ENCODE measurements at regions not wholly inside any gene's neighbourhood (a gene's known extent, or its start where the extent isn't known, plus 50 kb on each side); places are given as distances from the start of the nearest gene placed in this dataset.
"Not testable (repeated sequence)": the region's sequence is repeated elsewhere in the genome, so short reads cannot be mapped to it uniquely, and the experiment has no call there.

DNA sequence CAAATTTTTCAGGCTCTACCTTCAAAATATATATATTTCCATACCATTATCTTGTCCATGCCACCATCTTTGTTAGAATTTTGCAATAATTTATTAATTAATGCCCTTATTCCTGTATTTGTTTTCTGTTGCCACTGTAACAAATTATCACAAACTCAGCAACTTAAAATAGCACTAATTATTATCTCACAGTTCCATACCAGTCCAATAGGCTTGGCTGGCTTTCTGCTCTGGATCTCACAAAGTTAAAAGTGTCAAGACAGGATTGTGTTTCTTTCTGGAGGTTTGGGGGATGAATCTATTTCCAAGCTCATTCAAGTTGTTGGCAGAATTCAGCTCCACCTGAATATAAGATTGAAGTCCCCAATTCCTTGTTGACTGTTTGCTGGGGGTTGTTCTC is 58.6 kb upstream of the SLC38A4 start:
- in situ Hi-C loops (cut with MboI; ENCODE audit: low sequenced_read_pairs), result no loop called here

DNA sequence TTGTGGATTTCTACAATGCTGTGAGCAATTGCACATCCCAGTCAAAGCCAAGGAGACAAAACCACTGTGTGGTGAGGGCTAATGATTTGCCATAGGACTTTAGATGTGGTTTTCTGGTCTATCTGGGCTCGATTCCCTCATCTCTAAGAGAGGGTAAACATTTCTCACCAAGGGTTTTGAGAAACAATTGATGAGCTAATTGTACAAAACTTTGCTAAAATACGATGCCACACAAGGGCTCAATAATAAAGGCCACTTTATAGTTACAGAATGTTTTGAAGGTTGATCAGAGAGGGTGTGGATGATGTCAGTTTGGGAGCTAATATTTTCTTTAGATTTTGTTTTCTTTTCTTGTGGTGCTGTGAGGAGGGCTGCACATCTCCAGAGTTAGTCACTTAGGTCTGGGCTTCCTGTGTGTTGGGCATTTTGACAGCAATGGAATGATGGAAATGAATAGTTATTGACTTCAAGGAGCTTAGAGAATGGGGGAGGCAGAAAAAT is 60.8 kb upstream of the SLC38A4 start:
- in situ Hi-C loops (cut with MboI; ENCODE audit: low sequenced_read_pairs), result no loop called here

DNA sequence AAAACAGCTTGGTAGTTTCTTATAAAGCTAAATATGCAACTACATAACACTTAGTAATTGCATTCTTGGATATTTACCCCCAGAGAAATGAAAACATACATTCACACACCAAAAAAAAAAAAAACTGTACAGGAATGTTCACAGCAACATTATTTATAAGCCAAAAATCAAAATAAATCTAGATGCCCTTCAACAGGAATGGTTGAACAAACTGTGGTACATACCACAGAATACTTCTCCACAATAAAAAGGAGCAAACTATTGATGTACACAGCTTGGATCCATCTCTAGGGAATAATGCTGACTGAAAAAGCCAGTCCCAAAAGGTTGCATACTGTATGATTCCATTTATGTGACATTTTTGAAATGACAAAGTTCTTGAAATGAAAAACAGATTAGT is 62.1 kb upstream of the SLC38A4 start:
- in situ Hi-C loops (cut with MboI; ENCODE audit: low sequenced_read_pairs), result no loop called here

DNA sequence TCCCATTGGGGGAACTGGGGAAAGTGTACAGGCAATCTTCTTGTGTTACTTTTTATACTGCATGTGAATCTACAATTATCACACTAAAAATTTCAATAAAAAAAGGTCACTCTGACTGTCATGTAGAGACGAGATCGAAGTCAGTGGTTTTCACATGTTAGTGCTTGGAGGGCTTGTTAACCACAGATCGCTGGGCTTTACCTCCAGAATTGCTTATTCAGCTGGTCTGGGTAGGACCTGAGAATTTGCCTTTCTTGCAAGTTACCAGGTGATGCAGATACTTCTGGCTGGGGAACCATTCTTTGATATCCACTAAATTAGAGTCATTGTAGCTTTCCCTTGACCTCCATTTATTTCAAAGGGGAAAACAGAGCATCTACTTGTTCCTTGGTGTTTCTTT is 62.8 kb upstream of the SLC38A4 start:
- in situ Hi-C loops (cut with MboI; ENCODE audit: low sequenced_read_pairs), result no loop called here

DNA sequence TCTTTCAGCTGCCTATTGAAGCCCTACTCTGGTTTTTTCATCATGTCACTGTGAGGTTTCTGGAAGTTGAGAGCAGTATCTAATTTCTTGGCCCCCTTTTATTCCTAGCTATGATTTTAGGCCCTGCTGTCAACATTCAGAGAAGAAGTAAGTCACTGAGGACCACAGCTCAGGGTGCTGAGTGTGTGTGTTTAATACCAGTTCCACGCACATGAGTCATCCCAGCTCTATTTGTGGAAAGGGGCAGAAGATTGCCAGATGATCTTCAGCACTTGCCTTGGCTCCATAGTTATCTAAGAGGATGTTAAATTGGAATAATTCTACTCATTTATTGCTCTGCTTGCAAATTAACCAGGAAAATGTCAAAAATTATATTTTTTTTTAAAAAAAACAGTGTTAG is 65.5 kb upstream of the SLC38A4 start:
- in situ Hi-C loops (cut with MboI; ENCODE audit: low sequenced_read_pairs), result no loop called here

DNA sequence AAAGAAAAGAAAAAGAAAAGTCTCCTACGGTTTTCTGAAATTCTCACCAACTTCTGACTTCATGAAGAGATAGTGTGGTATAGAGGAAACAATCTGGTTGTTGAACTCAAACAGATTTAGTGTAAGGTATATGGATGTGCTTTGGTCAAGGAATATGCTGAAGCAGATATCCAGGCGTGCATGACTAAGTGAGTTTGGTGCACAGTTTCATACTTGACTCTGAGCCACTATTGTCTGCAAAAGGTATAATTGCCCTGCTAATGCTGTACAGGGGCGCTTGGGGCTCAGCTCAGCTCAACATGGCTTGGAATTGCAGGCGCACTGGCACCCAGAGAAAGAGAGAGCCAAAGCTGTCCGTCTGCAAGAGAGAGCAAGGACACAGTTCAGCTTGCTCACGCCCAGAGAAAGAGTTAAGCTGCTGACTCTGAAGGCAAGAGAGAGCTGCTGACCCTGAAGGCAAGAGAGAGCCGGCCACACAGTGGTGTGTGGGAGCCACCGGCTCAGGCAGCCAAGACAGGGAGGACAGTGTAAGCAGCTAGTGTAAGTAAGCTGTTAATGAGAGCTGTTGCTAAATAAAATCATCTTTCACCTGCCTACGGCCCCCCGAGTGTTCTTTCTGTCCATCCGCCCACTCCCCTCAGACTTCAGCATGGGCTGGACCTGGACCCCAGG is 66.4 kb upstream of the SLC38A4 start:
- in situ Hi-C loops (cut with MboI; ENCODE audit: low sequenced_read_pairs), result no loop called here

DNA sequence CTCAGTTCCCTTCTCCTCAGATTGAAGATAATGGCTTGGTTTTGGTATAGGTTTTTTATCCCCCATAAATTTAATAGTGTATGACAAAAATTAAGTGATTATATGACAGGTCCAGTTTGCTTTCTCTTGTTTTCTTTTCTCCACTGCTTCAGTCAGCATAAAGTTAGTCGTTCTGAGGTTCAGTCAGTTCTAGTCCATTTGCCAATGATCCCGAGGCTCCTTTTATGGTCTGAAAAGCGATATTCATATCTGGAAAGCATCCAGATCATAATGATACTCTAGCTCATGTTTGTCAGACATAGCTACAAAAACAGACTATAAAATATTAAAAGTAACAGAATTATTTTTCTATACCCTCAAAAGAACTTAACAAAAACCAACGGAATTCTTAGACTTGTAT is 67.1 kb upstream of the SLC38A4 start:
- in situ Hi-C loops (cut with MboI; ENCODE audit: low sequenced_read_pairs), result no loop called here

- in situ Hi-C loops (cut with MboI; ENCODE audit: low sequenced_read_pairs), result no loop called here
Measured at GRCh38 chr12:46893434-46893833, 67.6 kb upstream of the SLC38A4 start.

DNA sequence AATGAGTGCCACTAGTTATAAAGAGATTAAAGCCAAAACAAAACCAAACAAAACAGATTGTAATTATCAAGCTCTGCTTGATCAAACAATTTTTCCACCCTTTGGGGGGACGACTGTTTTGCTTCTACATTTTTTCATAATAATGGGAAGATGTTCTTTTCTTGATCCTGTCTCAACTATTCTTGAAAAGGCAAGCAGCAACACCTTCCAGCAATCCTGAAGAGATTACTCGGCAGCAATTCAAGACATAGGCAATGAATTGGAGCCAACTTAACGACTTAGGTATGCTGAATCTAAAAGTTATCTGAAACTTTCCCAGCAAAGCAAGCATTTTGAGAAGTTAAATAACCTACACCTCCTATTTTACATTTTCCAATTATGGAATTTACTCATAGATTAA is 69.9 kb upstream of the SLC38A4 start:
- in situ Hi-C loops (cut with MboI; ENCODE audit: low sequenced_read_pairs), result no loop called here

DNA sequence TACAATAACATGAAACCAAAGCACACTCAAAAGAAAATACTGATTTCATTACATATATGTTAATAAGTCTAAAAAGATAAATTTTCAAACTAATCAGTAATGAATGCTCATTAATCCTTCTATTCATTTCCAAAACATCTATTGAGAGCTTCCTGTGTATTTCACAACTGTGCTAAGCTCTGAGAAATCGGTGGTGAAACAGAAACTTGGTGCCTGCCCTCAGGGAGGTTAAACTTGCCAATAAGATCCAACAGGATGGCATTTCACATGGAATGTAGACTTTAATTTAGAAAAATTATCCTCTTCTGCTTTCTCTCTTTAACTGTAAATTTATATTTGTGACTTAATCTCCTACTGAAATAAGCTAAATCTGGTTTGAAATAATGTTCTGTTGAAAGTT is 70.9 kb upstream of the SLC38A4 start:
- in situ Hi-C loops (cut with MboI; ENCODE audit: low sequenced_read_pairs), result no loop called here

DNA sequence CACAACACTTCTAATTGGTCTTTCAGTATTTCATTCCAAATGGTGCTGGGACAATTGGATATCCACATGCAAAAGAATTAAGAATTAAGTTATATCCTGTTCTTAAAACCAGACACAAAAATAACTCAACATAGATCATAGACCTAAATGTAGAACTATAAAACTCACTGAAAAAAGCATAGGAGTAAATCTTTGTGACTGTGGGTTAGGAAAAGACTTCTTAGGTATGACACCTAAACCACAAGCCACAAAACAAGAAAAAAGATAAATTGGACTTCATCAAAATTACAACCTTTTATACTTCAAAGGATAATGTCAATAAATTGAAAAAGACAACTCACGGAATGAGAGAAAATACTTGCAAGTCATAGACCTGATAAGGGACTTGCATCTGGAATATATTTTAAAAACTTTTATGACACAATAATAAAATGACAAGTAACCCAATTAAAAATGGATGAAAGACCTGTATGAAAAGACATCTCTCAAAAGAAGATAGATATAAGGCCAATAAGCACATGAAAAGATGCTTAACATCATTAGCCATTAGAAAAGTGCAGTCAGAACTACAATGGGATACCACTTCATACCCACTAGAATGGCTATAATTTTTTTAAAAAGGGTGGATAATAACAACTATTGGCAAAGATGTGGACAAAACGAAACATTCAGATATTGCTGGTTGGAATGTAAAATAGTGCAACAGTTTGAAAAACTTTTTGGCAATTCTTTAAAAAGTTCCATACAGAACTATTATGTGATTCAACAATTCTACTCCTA is 72.5 kb upstream of the SLC38A4 start:
- in situ Hi-C loops (cut with MboI; ENCODE audit: low sequenced_read_pairs), result no loop called here

DNA sequence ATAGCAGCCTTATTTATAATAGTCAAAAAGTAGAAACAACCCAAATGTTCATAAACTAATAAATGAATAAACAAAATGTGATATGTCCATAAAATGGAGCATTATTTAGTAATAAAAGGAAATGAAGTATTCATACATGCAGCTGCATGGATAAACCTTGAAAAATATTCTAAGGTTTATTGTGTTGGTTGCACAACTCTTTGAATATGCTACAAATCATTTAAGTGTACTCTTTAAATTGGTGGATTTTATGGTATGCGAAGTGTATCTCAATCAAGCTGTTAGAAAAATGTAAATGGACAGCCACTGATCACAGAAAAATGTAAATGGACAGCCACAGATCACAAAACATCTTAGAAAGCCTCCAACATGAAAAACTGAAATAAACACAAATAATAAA is 73.2 kb upstream of the SLC38A4 start:
- in situ Hi-C loops (cut with MboI; ENCODE audit: low sequenced_read_pairs), result no loop called here

GRCh38 chr12:46900734-46901463 is 75.1 kb upstream of the SLC38A4 start:
- in situ Hi-C loops (cut with MboI; ENCODE audit: low sequenced_read_pairs), result no loop called here

DNA sequence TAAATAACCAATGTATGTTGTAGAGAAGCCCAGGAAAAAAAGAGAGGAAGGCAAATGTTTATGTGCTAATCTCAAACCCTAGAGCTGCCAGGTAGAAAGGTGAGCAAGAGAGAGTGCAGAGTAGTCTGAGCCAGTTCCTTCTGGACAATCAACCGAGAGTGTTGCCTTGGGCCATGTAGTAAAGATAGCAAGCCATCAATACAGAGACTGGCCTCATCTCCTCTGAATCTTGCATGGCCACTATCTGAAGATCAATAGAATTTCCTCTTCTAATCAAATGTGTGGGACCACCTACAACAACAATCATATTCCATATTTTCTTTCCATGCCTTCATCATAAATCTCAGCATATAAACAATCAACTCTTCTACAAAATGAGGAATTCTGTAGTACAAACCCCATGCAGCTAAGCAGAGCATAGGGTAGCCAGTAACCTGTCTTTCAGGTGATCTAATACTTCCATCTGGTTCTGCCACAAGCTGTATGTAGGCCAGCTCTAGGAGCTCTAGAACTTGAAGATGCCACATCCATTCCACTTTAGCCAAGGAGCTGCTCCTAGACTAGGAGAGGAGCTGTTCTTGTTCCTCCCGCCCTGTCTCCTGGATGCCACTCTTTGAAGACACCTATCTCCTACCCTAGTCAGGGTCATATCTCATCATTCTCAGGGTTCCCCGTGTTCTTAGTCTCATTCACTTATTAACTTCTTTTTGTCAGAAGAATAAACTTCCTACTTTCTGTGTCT is 75.8 kb upstream of the SLC38A4 start:
- in situ Hi-C loops (cut with MboI; ENCODE audit: low sequenced_read_pairs), result no loop called here

- in situ Hi-C loops (cut with MboI; ENCODE audit: low sequenced_read_pairs), result no loop called here
Measured at GRCh38 chr12:46903058-46903457, 77.3 kb upstream of the SLC38A4 start.

GRCh38 chr12:46904406-46905238 is 78.8 kb upstream of the SLC38A4 start:
- in situ Hi-C loops (cut with MboI; ENCODE audit: low sequenced_read_pairs), result no loop called here

DNA sequence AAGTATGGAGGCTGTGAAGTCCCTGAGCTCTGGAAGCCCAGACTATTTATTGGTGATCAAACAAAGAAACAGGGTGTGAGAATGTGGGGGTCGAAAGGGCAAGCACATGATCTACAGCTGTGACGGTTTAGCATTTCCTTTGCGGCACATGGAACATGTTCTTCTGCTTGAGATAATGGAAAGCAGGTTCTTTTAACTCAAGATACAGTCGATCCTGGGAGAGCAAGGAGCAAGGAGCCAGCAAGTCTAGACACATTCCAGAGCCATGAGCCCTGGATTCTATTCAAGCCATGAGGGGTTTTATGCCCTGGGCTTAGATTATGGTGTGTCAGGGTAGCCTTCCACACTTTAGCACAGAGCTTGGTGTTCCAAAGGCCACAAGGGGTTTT is 79.4 kb upstream of the SLC38A4 start:
- in situ Hi-C loops (cut with MboI; ENCODE audit: low sequenced_read_pairs), result not testable (repeated sequence)

DNA sequence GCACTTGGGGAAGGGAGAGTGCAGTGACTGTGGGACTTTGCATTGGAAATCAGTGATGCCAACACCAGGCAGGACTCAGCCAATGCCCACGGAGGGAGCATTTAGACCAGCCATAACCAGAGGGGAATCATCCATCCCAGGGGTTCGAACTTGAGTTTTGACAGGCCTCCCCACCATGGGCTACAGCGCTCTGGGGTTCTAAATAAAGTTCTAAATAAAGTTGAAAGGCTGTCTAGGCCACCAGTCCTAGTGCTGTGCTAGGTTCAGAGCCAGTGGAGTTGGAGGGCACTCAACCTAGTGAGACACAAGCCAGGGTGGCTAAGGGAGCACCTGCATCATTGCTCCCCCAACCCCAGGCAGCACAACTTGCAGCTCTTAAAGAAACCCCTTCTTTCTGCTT is 82.0 kb upstream of the SLC38A4 start:
- in situ Hi-C loops (cut with MboI; ENCODE audit: low sequenced_read_pairs), result no loop called here

- in situ Hi-C loops (cut with MboI; ENCODE audit: low sequenced_read_pairs), result no loop called here
Measured at GRCh38 chr12:46908236-46908935, 82.6 kb upstream of the SLC38A4 start.
